NCI-H146 treated with DMSO at 0.1 percent for 48 hours (cell line): ENCODE measurements at regions not wholly inside any gene's neighbourhood (a gene's known extent, or its start where the extent isn't known, plus 50 kb on each side); places are given as distances from the start of the nearest gene placed in this dataset.

Source experiments
- DNase-seq: peaks from one replicate; lab custom pipeline; 2025; ENCODE audit not compliant: unreplicated experiment; lab: John Stamatoyannopoulos, UW

GRCh38 chr12:103178366-103179080 lies 221.0 kb downstream of the ASCL1 start:
- no peak for DNase-seq

GRCh38 chr12:103181366-103182152 lies 224.1 kb downstream of the ASCL1 start:
- no peak for DNase-seq

GRCh38 chr12:103182299-103182698 lies 224.8 kb downstream of the ASCL1 start:
- DNase-seq, result no peak

GRCh38 chr12:103196467-103196866 lies 239.0 kb downstream of the ASCL1 start:
- DNase-seq, result no peak

- DNase-seq, result peak; percentile 52
Measured at GRCh38 chr12:103197725-103198388, 240.4 kb downstream of the ASCL1 start.

GRCh38 chr12:103198499-103198898 lies 241.0 kb downstream of the ASCL1 start:
- DNase-seq, result no peak

- no peak for DNase-seq
Measured at GRCh38 chr12:103205906-103206305, 248.4 kb downstream of the ASCL1 start.

GRCh38 chr12:103207936-103208335 lies 250.5 kb downstream of the ASCL1 start:
- DNase-seq, result peak; percentile 77

GRCh38 chr12:103241184-103241583 lies 254.6 kb downstream of the C12orf42 start:
- DNase-seq, result peak; percentile 99

- DNase-seq, result no peak
Measured at GRCh38 chr12:103244596-103244995, 251.2 kb downstream of the C12orf42 start.

- DNase-seq, result peak; percentile 32
Measured at GRCh38 chr12:103247531-103247930, 248.2 kb downstream of the C12orf42 start.

GRCh38 chr12:103249607-103250006 lies 246.2 kb downstream of the C12orf42 start:
- peak; percentile 99 for DNase-seq

GRCh38 chr12:103250487-103250886 lies 245.3 kb downstream of the C12orf42 start:
- DNase-seq, result no peak
